SKM-1 (cell line): ENCODE measurements at regions not wholly inside any gene's neighbourhood (a gene's known extent, or its start where the extent isn't known, plus 50 kb on each side); places are given as distances from the start of the nearest gene placed in this dataset.
"Not testable (repeated sequence)": the region's sequence is repeated elsewhere in the genome, so short reads cannot be mapped to it uniquely, and the experiment has no call there.

ENCODE experiments used
- DNase-seq: peaks from one replicate; lab custom pipeline; 2025; ENCODE audit not compliant: unreplicated experiment; lab: John Stamatoyannopoulos, UW

- DNase-seq, result no peak
These were observed 590.3 kb upstream of the CITED2 start for GRCh38 chr6:139964737-139965136.

DNA sequence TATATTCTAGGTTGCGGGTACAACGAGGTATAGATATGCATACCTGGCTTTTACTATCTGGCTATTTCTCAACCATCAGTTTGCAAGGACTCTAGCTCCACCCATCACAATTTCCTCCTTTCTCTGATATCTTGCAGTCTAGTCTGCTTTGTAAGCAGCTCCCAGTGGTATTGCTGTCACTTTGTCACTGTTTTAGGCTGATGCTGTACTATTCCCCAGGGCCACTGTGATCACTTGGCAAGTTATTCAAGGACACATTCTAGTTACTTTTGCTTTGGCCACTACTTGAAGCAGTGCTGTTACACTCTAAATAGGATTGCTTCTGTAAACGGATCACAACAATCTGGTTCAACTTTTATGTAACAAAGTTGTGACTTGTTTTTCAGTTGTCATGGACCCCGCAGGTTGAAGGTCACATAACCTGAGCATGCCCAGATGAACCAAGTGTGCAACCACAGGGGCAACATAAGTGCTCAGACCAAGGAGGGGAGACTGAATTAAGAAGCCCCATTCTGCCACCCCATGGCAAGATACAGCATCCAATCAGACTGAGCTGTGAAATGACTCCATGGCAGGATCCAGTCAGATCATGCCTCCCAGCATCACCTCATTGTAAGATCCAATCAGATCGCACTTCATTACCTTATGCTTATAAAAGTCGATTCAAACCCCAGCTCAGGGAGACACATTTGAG is 588.4 kb upstream of the CITED2 start:
- no peak for DNase-seq

DNA sequence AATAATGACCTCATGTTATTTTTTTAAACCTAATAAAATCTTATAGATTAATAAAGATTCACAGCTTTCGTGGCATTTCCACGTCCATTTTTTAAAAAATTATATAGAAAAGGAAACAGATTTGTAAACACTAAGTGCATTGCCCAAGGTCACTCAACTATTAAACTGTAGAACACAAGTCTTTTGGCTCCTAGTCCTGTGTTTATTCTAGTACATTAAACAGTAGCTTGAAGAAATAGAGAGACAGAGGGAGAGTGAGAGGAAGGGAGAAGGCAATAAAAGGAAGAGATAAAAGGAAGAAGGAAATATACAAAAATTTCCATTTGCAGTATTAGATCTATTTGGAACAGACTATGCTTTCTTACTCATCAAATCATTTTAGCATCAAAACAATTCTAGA is 586.7 kb upstream of the CITED2 start:
- DNase-seq, result no peak

- DNase-seq, result no peak
These were observed 586.2 kb upstream of the CITED2 start for GRCh38 chr6:139960671-139961070.

GRCh38 chr6:139955366-139956155 is 581.1 kb upstream of the CITED2 start:
- no peak for DNase-seq

DNA sequence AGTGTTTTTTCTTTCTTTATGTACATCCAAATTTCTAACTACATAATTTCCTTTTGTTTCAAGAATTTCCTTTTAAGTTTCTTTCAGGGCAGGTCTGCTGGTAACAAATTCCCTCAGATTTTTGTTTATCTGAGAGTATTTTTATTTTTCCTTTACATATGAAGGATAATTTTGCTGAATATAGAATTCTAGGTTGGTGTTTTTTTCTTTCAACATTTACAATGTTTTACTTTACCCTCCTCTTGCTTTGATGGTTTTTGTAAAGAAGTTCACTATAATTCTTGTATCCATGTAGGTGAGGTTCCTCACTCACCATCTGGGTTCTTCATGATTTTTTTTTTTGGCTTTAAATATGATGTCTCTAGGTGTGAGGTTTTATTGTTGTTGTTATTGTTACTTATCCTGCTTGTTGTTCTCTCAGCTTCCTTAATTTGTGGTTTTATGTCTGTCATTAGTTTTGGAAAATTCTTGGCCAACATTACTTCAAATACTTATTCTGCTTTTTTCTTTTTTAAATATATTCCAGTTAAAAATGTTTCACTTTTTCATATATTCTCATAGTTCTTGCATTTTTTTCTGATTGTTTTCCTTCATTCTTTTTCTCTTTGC is 580.1 kb upstream of the CITED2 start:
- DNase-seq, result no peak

DNA sequence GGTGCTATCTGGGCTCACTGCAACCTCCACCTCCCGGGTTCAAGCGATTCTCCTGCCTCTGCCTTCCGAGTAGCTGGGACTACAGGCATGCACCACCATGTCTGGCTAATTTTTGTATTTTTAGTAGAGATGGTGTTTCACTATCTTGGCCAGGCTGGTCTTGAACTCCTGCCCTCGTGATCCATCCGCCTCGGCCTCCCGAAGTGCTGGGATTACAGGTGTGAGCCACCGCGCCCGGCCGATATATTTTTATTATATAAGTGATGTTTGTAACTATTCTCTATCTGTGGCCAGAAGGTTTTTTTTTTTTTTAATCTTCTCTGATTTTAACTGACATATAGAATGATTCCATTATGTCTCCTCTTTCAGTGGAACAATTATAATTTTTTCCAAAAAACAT is 579.3 kb upstream of the CITED2 start:
- DNase-seq, result not testable (repeated sequence)

DNA sequence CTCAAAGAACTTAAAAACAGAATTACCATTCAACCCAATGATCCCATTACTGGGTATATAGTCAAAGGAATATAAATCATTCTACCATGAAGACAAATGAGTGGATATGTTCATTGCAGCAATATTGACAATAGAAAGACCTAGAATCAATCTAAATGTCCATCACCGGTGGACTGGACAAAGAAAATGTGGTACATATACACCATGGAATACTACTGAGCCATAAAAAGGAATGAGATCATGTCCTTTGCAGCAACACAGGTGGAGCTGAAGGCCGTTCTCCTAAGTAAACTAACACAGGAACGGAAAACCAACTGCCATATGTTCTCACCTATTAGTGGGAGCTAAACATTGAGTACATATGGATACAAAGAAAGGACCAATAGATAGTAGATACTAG is 576.7 kb upstream of the CITED2 start:
- no peak for DNase-seq

- no peak for DNase-seq
These were observed 570.5 kb upstream of the CITED2 start for GRCh38 chr6:139944976-139945375.

GRCh38 chr6:139944131-139944530 is 569.7 kb upstream of the CITED2 start:
- no peak for DNase-seq

DNA sequence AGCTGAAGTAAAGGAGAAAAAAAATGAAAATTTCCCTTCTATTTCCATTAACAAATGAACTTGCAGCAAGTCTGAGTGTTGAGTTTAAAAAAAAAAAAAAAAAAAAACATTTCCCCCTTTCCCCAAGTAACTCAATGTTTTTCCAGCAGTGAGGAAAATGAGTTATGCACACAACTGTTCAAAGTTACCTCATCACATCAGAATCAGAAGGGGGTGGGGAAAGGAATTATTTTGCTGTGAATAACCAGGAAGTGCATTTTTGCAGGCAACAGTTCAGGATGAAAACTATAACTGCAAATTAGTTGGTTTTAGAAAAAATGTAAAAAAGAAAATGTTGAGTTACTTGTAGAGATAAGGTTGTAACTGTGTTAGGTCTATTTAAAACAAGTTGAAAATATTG is 568.9 kb upstream of the CITED2 start:
- DNase-seq, result no peak

DNA sequence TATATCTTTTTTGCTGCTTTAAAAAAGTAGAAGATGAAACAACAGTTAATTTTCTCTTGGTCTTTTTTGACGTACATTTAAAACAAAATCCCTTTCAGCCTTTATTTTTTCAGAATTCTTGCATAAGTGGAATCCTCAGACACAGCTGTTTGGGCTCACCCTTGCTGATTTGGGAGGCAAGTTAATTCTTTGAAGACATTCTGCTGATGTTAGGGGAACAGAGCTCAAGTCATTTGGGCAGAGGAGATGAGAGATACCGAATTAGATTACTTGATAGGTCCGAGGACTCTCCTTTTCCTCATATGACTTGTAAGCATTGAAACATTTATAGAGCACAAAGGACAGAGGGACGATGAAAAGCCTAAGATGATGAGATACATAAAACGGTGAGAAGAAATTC is 567.9 kb upstream of the CITED2 start:
- no peak for DNase-seq

DNA sequence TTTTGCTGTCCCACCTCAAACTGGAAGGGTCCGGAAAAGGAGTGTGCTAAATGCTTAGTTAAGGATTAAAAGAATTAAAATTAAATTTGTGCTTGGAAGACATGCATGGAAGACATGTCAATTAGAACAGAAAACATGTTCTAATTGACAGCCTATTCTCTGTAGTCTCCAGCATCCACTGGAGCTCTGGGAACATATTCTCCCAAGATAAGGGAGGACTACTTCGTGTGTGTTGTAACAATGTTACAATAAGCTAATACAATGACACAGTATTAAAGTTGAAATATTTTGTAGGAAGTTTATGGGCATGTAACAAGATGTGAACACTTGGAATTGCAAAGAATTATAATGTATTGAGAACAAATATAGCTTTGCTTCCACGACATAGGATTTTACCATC is 567.4 kb upstream of the CITED2 start:
- no peak for DNase-seq

- DNase-seq, result peak; percentile 28
These were observed 566.6 kb upstream of the CITED2 start for GRCh38 chr6:139940741-139941729.

DNA sequence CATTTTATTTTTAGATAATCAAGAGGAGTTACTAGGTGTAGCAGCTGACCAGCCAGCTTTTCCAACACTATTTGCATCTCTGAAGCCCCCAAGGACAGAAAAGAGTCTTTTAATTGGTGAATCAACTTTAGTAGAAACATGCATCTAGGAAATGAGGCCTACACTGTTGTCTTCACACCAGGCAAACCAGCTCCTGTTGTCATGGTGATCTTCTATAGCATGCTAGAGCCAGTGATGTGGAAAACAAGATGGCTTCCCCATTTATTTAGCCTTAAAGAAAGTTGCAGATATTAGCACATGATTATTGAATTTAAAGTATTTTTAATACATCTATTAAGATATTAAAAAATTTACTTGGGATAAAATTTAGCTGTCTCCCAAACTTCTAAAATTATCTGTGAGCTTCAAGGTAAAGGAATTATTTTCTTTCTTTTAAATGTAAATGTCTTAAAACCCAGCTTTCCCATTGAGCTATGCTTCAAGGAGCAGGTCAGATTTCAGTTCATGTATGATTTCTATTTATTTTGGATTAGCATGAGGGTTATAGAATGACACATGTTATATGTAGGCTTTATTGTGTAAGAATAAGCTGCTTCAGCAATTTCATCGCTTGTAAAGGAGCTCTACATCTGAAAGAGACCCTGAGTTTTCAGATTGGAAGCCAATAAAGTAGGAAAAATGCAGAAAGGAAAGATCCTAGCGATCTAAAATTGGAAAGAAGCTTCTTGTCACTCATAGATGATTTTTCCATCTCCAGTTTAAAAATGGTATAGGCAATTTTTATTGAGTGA is 564.9 kb upstream of the CITED2 start:
- no peak for DNase-seq

DNA sequence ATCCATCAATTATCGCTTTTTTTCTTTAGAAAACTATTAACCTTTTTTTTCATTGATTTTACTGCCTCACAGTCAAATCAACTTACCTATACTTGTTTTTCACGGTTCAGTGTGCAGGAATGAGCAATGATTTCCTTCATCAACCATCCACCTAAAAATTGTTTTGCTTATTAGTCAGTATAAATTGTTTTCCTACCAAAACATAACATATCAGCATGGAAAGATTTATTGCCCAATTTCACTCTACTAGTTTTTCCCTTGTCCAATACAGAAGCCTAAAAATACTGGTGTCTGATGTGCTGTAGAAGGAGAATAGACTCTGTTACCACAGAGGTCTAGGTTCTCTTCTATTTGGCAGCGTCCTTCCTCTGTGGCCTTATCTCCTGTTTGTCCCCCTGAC is 558.2 kb upstream of the CITED2 start:
- DNase-seq, result no peak

DNA sequence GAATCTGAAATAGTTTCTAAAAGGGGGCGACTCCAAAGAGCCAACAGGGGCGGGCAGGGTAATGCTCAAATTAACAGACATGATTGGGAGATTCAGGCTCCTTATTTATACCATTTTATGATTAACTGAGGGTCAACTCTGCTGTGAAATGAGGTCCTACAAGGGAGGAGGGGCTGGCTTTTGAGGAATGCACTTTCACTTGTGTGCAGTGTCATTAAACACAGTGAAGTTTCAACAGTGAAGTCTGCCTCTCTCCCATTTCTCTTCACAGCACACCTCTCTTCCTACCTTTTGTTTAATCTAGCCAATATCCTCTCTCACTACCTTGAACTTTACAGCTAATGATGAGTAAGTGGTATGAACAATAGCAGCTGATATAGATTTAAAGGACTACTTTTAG is 557.3 kb upstream of the CITED2 start:
- no peak for DNase-seq

- DNase-seq, result no peak
These were observed 553.4 kb upstream of the CITED2 start for GRCh38 chr6:139927742-139928305.

- no peak for DNase-seq
These were observed 552.8 kb upstream of the CITED2 start for GRCh38 chr6:139927236-139927635.

DNA sequence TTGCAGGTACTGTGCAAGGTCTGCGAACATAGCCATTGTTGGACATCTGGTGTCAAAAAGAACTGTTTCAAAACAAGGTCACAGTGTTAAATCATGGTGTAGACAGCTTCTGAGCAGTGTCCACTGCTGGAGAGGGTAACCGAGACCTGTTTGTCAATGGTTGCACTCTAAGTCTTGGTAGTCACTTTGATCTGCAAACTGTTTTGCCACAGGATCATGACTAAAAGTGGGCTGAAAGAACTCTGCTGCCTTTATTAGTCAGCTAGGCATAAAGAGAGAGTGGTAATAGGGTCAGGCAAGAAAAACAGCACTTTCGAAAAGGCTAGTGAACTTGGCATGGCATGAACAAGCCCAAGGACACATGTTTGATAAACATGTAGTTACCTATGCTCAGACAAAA is 552.3 kb upstream of the CITED2 start:
- no peak for DNase-seq
